Epidermal melanocyte (primary cell): ENCODE measurements at regions not wholly inside any gene's neighbourhood (a gene's known extent, or its start where the extent isn't known, plus 50 kb on each side); places are given as distances from the start of the nearest gene placed in this dataset.
"Not testable (repeated sequence)": the region's sequence is repeated elsewhere in the genome, so short reads cannot be mapped to it uniquely, and the experiment has no call there.

ENCODE experiments used
- DNase-seq: peaks from one replicate; pipeline ENCODE4 v3.0.0; 2011; ENCODE audit warnings: low spot score; ENCODE audit not compliant: insufficient read length

GRCh38 chr9:135376511-135377265, 102.9 kb upstream of the PPP1R26 start:
- no peak for DNase-seq

GRCh38 chr9:135377431-135377830, 102.2 kb upstream of the PPP1R26 start:
- DNase-seq: no peak

DNA sequence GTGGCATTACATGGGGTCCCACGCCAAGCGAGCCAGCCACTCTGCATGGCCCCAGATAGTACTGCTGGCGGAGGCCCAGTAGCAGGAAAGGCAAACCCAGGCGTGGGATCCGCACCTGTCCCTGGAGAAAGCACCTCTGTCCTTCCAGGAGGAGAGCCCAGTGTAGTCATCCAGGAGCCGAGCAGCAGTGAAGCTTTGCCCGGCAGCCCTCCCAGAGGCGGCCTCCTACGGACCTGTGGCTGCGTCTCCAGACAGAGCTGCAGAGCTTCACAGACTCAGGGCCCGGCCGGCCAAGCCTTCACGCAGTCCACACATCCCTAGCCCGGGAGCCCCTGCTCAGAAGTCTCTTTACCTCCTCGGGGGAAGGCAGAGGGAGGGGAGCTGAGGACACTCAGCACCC, 100.8 kb upstream of the PPP1R26 start:
- no peak for DNase-seq

DNA sequence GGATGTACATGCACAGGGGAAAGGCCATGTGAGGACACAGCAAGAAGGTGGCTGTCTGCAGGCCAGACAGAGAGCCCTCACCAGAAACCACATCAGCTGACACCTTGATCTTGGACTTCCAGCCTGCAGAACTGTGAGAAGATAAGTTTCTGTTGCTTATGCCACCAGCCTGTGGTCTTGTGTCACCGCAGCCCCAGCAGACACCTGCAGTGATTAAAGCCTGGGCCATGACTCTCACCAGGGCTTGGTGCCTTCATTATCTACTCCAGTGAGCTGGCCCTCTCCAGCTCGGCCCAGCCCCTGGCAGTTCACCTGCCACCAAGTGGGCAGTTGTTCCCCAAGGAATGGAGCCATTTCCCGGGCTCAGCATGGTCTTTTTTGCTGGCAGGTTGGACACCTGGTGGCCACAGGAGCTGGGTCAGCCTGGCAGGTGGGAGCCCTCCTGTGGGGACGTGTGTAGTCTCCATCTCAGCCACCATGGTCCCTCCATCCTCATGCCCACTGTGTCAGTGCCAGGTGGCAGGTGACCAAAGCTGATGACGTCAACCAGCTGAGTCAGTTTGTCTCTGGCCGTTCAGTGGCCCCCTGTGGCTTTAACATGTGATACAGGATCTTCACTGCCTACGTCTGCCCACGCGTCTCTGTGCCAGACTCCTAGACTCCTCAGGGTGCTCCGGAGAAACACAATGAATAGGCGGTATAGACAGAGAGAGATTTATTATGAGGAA, 99.9 kb upstream of the PPP1R26 start:
- no peak for DNase-seq

GRCh38 chr9:135380311-135380960, 99.1 kb upstream of the PPP1R26 start:
- no peak for DNase-seq

GRCh38 chr9:135381762-135382310, 97.7 kb upstream of the PPP1R26 start:
- no peak for DNase-seq

DNA sequence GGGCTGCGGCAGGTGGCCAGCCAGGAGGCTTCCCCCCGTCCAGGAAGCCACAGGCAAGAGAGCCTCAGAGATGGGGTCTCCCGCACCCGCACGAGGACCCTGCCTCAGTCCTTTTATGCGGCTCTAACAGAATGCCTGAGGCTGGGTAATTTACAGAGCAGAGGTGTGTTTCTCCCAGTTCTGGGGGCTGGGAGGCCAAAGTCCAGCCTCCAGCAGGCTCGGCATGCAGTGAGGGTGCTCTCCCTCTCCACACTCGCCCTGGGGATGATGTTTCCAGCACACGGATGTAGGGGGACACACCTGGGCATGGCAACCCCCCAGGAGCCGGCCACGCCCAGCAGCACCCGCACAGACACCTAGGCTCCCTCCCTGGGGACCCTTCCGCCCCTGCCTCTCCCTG, 95.4 kb upstream of the PPP1R26 start:
- DNase-seq: no peak

- DNase-seq: not testable (repeated sequence)
These were observed 94.7 kb upstream of the PPP1R26 start for GRCh38 chr9:135384815-135385405.

GRCh38 chr9:135385793-135386192, 93.8 kb upstream of the PPP1R26 start:
- no peak for DNase-seq

- DNase-seq: no peak
These were observed 91.6 kb upstream of the PPP1R26 start for GRCh38 chr9:135387976-135388375.

DNA sequence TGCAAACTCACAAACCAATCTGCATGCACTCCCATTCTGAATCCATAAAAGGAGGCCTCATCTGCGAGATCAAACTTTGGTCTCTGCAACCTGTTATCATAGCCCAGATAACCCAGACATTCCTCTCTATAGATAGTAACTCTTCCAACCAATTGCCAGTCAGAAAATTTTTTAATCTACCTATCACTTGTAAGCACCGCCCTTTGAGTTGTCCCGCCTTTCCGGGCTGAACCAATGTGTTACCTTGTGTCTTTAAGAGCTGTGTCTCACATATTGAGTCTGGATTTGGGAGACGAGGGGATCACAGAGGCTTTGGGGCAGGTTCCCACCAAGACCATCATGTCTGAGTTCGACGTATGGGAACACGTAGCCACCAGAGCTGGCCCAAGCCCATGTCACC, 91.1 kb upstream of the PPP1R26 start:
- no peak for DNase-seq

DNA sequence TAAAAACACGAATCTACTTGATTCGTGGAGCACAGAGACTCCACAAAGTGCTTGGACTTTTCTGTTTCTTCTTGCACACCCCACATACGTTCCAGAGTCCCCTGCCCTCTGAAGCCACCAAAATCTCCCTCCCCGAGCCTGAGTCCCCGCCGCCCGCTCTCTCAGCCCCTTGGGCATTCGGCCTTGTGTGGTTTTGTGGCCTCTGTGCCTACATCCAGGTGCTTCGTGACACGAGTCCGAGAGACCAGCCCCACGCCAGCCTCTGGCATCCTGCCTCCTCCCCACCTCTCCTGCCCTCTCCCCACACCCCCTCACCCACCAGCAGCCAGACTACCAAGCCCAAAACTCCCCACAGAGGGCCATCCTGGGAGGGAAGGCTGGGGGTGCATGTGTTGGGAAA, 87.8 kb upstream of the PPP1R26 start:
- DNase-seq: no peak

DNA sequence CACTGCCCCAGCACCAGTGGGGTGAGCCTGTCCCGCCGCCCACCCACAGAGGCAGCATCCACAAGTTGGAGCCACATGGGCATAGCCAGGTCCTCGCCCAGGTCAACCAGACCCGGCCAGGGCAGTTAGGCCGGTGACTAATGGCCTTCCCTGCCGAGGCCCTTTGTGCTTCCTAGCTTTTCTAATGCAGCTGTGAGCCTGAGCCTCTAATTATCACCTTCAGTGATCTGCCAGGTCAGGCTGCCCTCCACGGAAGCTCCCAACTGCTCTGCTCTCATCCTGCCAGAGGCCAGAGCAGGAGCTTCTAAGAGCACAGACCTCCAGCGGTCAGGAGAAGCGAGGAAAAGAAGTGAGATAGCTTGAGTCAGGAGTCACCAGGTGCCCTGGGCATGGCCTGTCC, 87.1 kb upstream of the PPP1R26 start:
- no peak for DNase-seq

GRCh38 chr9:135394131-135394530, 85.5 kb upstream of the PPP1R26 start:
- no peak for DNase-seq

- no peak for DNase-seq
These were observed 84.6 kb upstream of the PPP1R26 start for GRCh38 chr9:135394699-135395645.

DNA sequence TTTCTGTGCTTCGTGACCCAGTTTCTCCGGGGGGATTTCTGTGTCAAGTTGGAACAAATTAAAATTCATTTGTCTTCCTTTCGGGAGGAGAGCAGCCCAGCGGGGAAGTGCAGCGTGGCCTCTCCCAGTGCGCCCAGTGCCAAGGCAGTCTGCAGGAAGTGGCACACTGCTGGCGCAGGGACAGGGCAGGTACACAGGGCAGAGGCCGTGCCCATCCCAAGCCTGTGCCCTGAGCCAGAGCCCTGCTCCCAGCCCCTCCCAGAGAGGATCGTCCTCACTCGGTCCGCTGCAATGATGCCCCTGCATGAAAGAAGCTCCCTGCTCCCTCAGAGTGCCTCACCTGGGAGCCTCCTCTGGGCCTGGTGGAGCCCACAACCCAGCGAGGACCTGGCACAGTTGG, 82.4 kb upstream of the PPP1R26 start:
- DNase-seq: no peak

GRCh38 chr9:135399000-135399649, 80.5 kb upstream of the PPP1R26 start:
- DNase-seq: no peak

- DNase-seq: no peak
These were observed 79.1 kb upstream of the PPP1R26 start for GRCh38 chr9:135400496-135400895.

GRCh38 chr9:135401218-135401617, 78.4 kb upstream of the PPP1R26 start:
- DNase-seq: no peak
